H1 (cell line): ENCODE measurements at regions not wholly inside any gene's neighbourhood (a gene's known extent, or its start where the extent isn't known, plus 50 kb on each side); places are given as distances from the start of the nearest gene placed in this dataset.

Source experiments
- CTCF ChIA-PET: fragments of 300-600 bp; sonication (Branson Sonifier 250); formaldehyde crosslinking; loops from one replicate; lab custom pipeline; 2021; ENCODE audit not compliant: partially characterized antibody; lab: Charles Lee
- POLR2A ChIA-PET: fragments of 300-600 bp; sonication (Branson Sonifier 250); formaldehyde crosslinking; loops from one replicate; lab custom pipeline; 2021; ENCODE audit warnings: inconsistent platforms; ENCODE audit not compliant: partially characterized antibody; lab: Charles Lee
- DNase-seq, 2 experiments: peaks; one replicate each; pipeline versions ENCODE4 v3.0.0 to v3.0.0-alpha.2; 2010 to 2022; ENCODE audit warnings: low spot score in 2 of 2, low read depth in 1 of 2, mixed read lengths in 1 of 2
- FAIRE-seq: peaks from 2 replicates; lab custom pipeline; 2011; peaks lifted over from hg19 to GRCh38; lab: Jason Lieb, UNC
- H2AFZ ChIP-seq: 2 replicates; pipeline ENCODE4 v1.8.1; 2012; ENCODE audit warnings: low read length, inconsistent platforms
- H2AK5ac ChIP-seq: 2 replicates; pipeline ENCODE4 v1.6.1; 2013; ENCODE audit warnings: low read depth, low read length
- H2BK120ac ChIP-seq: replicated peaks from 2 replicates; pipeline ENCODE3; 2013; ENCODE audit warnings: low read depth, low read length, inconsistent platforms
- H2BK12ac ChIP-seq: 2 replicates; pipeline ENCODE4 v1.6.1; 2013; ENCODE audit warnings: low read depth, low read length
- H2BK15ac ChIP-seq: 2 replicates; pipeline ENCODE4 v1.6.1; 2013; ENCODE audit warnings: low read length
- H2BK20ac ChIP-seq: 2 replicates; pipeline ENCODE4 v1.6.1; 2013; ENCODE audit warnings: low read length
- H2BK5ac ChIP-seq: 2 replicates; pipeline ENCODE4 v1.6.1; 2013; ENCODE audit warnings: low read depth, low read length
- H3K14ac ChIP-seq: 2 replicates; pipeline ENCODE4 v1.6.1; 2013; ENCODE audit warnings: inconsistent platforms; ENCODE audit not compliant: insufficient read length
- H3K18ac ChIP-seq: 2 replicates; pipeline ENCODE4 v1.6.1; 2013; ENCODE audit warnings: low read length; ENCODE audit errors: extremely low read depth
- H3K23ac ChIP-seq: 2 replicates; pipeline ENCODE4 v1.6.1; 2013; ENCODE audit warnings: inconsistent platforms; ENCODE audit not compliant: insufficient read length
- H3K23me2 ChIP-seq: 2 replicates; pipeline ENCODE4 v1.6.1; 2013; ENCODE audit warnings: low read depth, low read length
- H3K27ac ChIP-seq: 2 replicates; pipeline ENCODE4 v1.6.1; 2011; ENCODE audit warnings: low read depth, low read length, inconsistent platforms
- H3K27me3 ChIP-seq, 4 experiments: replicated peaks in 1 of 4; 1 replicate in 1 of 4; 2 replicates in 3 of 4; pipeline versions ENCODE4 v1.6.1 to v1.8.1; 2011 to 2013; ENCODE audit warnings: low read length in 3 of 4, mild to moderate bottlenecking in 3 of 4, inconsistent platforms in 2 of 4, mixed read lengths in 2 of 4, moderate library complexity in 1 of 4; ENCODE audit not compliant: control insufficient read depth in 3 of 4, insufficient read depth in 3 of 4; ENCODE audit errors: extremely low read depth in 1 of 4
- H3K36me3 ChIP-seq, 4 experiments: 2 replicates each; pipeline versions ENCODE4 v1.6.1 to v1.8.1; 2011 to 2013; ENCODE audit warnings: mild to moderate bottlenecking in 4 of 4, low read length in 3 of 4, moderate library complexity in 2 of 4, control low read depth in 1 of 4, inconsistent platforms in 1 of 4; ENCODE audit not compliant: insufficient read depth in 4 of 4, control insufficient read depth in 2 of 4
- H3K4ac ChIP-seq: replicated peaks from 2 replicates; pipeline ENCODE3; 2013; ENCODE audit warnings: low read length, low read depth, mixed read lengths, inconsistent platforms; ENCODE audit not compliant: insufficient read length
- H3K4me1 ChIP-seq, 4 experiments: replicated peaks in 1 of 4; 1 replicate in 1 of 4; 2 replicates in 3 of 4; pipeline versions ENCODE4 v1.6.1 to v1.8.1; 2011 to 2013; ENCODE audit warnings: low read length in 3 of 4, inconsistent platforms in 2 of 4, mixed read lengths in 1 of 4; ENCODE audit not compliant: insufficient read depth in 4 of 4, control insufficient read depth in 3 of 4
- H3K4me2 ChIP-seq, 2 experiments: 2 replicates each; pipeline versions ENCODE4 v1.6.1 to v1.8.1; 2011 to 2013; ENCODE audit warnings: low read depth in 2 of 2, low read length in 2 of 2, control low read depth in 1 of 2, inconsistent platforms in 1 of 2, mild to moderate bottlenecking in 1 of 2; ENCODE audit not compliant: insufficient read depth in 1 of 2
- H3K4me3 ChIP-seq, 4 experiments: fragments of 200-600, 300-600 bp in 1 of 4; sonication (generic), shearing (Covaris generic), sonication (Bioruptor Twin) in 1 of 4; 2 replicates each; pipeline versions ENCODE4 v1.5.1 to v1.8.1; 2011 to 2016; ENCODE audit warnings: low read length in 4 of 4, low read depth in 3 of 4, control low read depth in 2 of 4, inconsistent platforms in 2 of 4, mild to moderate bottlenecking in 2 of 4, mixed read lengths in 1 of 4, moderate library complexity in 1 of 4; ENCODE audit not compliant: insufficient read depth in 2 of 4; ENCODE audit errors: extremely low read depth in 1 of 4
- H3K56ac ChIP-seq: replicated peaks from 2 replicates; pipeline ENCODE3; 2013; ENCODE audit warnings: low read depth, mild to moderate bottlenecking, mixed read lengths, low read length, inconsistent platforms; ENCODE audit not compliant: insufficient read length
- H3K79me1 ChIP-seq: 2 replicates; pipeline ENCODE4 v1.6.1; 2013; ENCODE audit warnings: low read depth, low read length, control low read depth
- H3K79me2 ChIP-seq, 2 experiments: 2 replicates each; pipeline versions ENCODE4 v1.6.1 to v1.8.1; 2012 to 2013; ENCODE audit warnings: low read length in 2 of 2, mild to moderate bottlenecking in 2 of 2, inconsistent platforms in 1 of 2; ENCODE audit not compliant: insufficient read depth in 2 of 2, control insufficient read depth in 1 of 2
- H3K9ac ChIP-seq, 4 experiments: replicated peaks in 1 of 4; 1 replicate in 1 of 4; 2 replicates in 3 of 4; pipeline versions ENCODE4 v1.6.1 to v1.8.1; 2011 to 2013; ENCODE audit warnings: low read depth in 3 of 4, low read length in 3 of 4, control low read depth in 2 of 4, mild to moderate bottlenecking in 2 of 4, moderate library complexity in 2 of 4, inconsistent platforms in 1 of 4; ENCODE audit errors: extremely low read depth in 1 of 4
- H3K9me3 ChIP-seq, 2 experiments: 2 replicates each; pipeline versions ENCODE4 v1.6.1 to v1.8.1; 2012 to 2013; ENCODE audit warnings: mild to moderate bottlenecking in 2 of 2, moderate library complexity in 2 of 2, control low read depth in 1 of 2, inconsistent platforms in 1 of 2, low read depth in 1 of 2, low read length in 1 of 2, mixed read lengths in 1 of 2; ENCODE audit not compliant: insufficient read depth in 2 of 2
- H4K20me1 ChIP-seq, 2 experiments: replicated peaks in 1 of 2; 2 replicates each; pipeline versions ENCODE3 to v1.8.1; 2011 to 2013; ENCODE audit warnings: inconsistent platforms in 2 of 2, low read length in 2 of 2, mild to moderate bottlenecking in 1 of 2; ENCODE audit not compliant: insufficient read depth in 2 of 2, control insufficient read depth in 1 of 2
- H4K5ac ChIP-seq: 2 replicates; pipeline ENCODE4 v1.6.1; 2013; ENCODE audit warnings: low read length, low read depth, mixed read lengths, inconsistent platforms; ENCODE audit not compliant: insufficient read length
- H4K8ac ChIP-seq: 2 replicates; pipeline ENCODE4 v1.8.0; 2013; ENCODE audit warnings: mild to moderate bottlenecking, moderate library complexity, low read length, inconsistent platforms; ENCODE audit not compliant: insufficient read depth; ENCODE audit errors: extremely low read depth
- H4K91ac ChIP-seq: replicated peaks from 2 replicates; pipeline ENCODE3; 2013; ENCODE audit warnings: low read length, mixed read lengths, inconsistent platforms; ENCODE audit not compliant: insufficient read length
- ASH2L ChIP-seq: fragments of 200-600, 300-600 bp; sonication (generic); IDR thresholded peaks from one replicate; pipeline ENCODE4 v1.7.1; 2017; ENCODE audit warnings: low read length
- BCL11A ChIP-seq, 2 experiments: IDR thresholded peaks; one replicate each; pipeline ENCODE4 v1.6.1; 2011; ENCODE audit warnings: low read depth in 2 of 2, low read length in 2 of 2, mild to moderate bottlenecking in 2 of 2
- CTCF ChIP-seq, 3 experiments: IDR thresholded peaks; 1 replicate in 2 of 3; 2 replicates in 1 of 3; pipeline versions ENCODE4 v1.5.1 to v1.6.1; 2011; ENCODE audit warnings: low read length in 3 of 3, mild to moderate bottlenecking in 3 of 3, inconsistent platforms in 2 of 3, low read depth in 1 of 3, moderate library complexity in 1 of 3; ENCODE audit not compliant: insufficient read depth in 1 of 3; ENCODE audit errors: control extremely low read depth in 1 of 3
- HDAC2 ChIP-seq, 2 experiments: fragments of 300-600 bp in 1 of 2; sonication (generic) in 1 of 2; IDR thresholded peaks; 2 replicates each; pipeline ENCODE4 v1.6.1; 2011 to 2012; ENCODE audit warnings: low read depth in 2 of 2, low read length in 2 of 2, mild to moderate bottlenecking in 2 of 2, moderate library complexity in 2 of 2, borderline replicate concordance in 1 of 2, inconsistent platforms in 1 of 2
- KDM4A ChIP-seq: IDR thresholded peaks from one replicate; pipeline ENCODE4 v1.7.1; 2012; ENCODE audit warnings: low read depth, mild to moderate bottlenecking, moderate library complexity, low read length, inconsistent platforms; ENCODE audit not compliant: severe bottlenecking
- NANOG ChIP-seq: IDR thresholded peaks from 2 replicates; pipeline ENCODE4 v1.6.1; 2011; ENCODE audit warnings: low read length, low read depth, mild to moderate bottlenecking, inconsistent platforms; ENCODE audit not compliant: insufficient read depth, poor library complexity, severe bottlenecking
- RAD21 ChIP-seq, 2 experiments: IDR thresholded peaks in 1 of 2; conservative IDR thresholded peaks in 1 of 2; 2 replicates each; pipeline ENCODE4 v1.6.1; 2011; ENCODE audit warnings: low read depth in 2 of 2, low read length in 2 of 2, improper control_type of control experiment in 1 of 2, inconsistent platforms in 1 of 2, mild to moderate bottlenecking in 1 of 2, moderate library complexity in 1 of 2
- RXRA ChIP-seq: IDR thresholded peaks from 2 replicates; pipeline ENCODE4 v1.6.1; 2011; ENCODE audit warnings: low read depth, mild to moderate bottlenecking, low read length, moderate library complexity; ENCODE audit not compliant: insufficient read depth
- TCF12 ChIP-seq: IDR thresholded peaks from 2 replicates; pipeline ENCODE4 v1.6.1; 2011; ENCODE audit warnings: low read depth, mild to moderate bottlenecking, low read length
- ZNF274 ChIP-seq: IDR thresholded peaks from 2 replicates; pipeline ENCODE4 v1.7.0; 2012; ENCODE audit warnings: low read length, borderline replicate concordance; ENCODE audit errors: extremely low read depth

DNA sequence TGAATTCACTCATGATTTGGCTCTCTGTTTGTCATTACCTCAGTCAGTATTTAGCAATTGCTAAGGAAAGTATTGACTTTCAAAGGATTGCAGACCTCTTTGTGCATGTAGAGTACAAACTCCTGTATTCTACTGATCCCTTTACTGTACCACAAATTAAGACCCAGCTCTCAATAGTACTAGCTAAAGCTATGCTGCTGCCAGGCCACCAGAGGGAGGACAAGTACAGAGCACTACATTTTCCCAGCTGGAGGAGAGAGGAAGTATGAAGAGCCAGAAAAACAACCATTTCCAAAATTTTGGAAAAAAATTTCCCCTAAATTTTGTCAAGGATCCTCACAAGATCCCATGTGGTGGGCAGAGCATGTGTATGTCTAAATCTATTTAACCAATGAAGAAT is 175.0 kb upstream of the MTMR8 start:
- H3K4me1 ChIP-seq: no peaks in the 10 kb centered on the region; a peak in 1 of 7 replicates
- no peak overlapping the region for H2BK5ac ChIP-seq
- CTCF ChIA-PET: interaction anchor here (0.6 to 1.9 kb wide), 9 partner anchors 10 to 731 kb away, joined by 3 to 7 read pairs (median 4); no protein-coding TSS in a partner anchor
- H4K91ac ChIP-seq: no peak overlapping the region
- FAIRE-seq (no peak), DNase-seq (peak in 1 of 2 experiments; percentile 43)
- no peak overlapping the region for H3K4ac ChIP-seq
- no peak overlapping the region for H3K4me3 ChIP-seq
- H3K14ac ChIP-seq: no peak overlapping the region
- H4K5ac ChIP-seq: no peak overlapping the region
- no peaks in the 10 kb centered on the region for H3K23me2 ChIP-seq
- H3K79me1 ChIP-seq: no peaks in the 10 kb centered on the region
- no peaks in the 10 kb centered on the region for H3K36me3 ChIP-seq
- no peak overlapping the region for H3K4me2 ChIP-seq
- no peaks in the 10 kb centered on the region for H3K27me3 ChIP-seq
- no peak for TF ChIP-seq HDAC2 (IDR thresholded peaks at IDR 0.05; ENCODE audit: borderline replicate concordance in 1 of 2, low read depth in 2 of 2, low read length in 2 of 2)
- no peak for TF ChIP-seq RXRA
- no peak for TF ChIP-seq NANOG
- TF ChIP-seq ASH2L: no peak
- TF ChIP-seq RAD21 (IDR thresholded peaks at IDR 0.05 in 1 of 2, conservative IDR thresholded peaks at IDR 0.05 in 1 of 2; ENCODE audit: low read depth in 2 of 2, low read length in 2 of 2): peak; percentile 73 to 82
- TF ChIP-seq ZNF274: no peak
- no peak for TF ChIP-seq TCF12
- TF ChIP-seq BCL11A (IDR thresholded peaks at IDR 0.05; ENCODE audit: low read depth in 2 of 2, low read length in 2 of 2): no peak
- no peak for TF ChIP-seq KDM4A
- peak in 2 of 3 experiments; percentile 64 to 69; a peak in 3 of 4 replicates for TF ChIP-seq CTCF (IDR thresholded peaks at IDR 0.05; ENCODE audit: control extremely low read depth in 1 of 3, insufficient read depth in 1 of 3, low read depth in 1 of 3, low read length in 3 of 3)
- no peak overlapping the region for H2BK15ac ChIP-seq
- no peak overlapping the region for H2BK120ac ChIP-seq
- H2AFZ ChIP-seq: no peak overlapping the region
- H3K56ac ChIP-seq: no peak overlapping the region
- no peak overlapping the region for H2BK12ac ChIP-seq
- H4K20me1 ChIP-seq: no peaks in the 10 kb centered on the region
- no peak overlapping the region for H3K27ac ChIP-seq
- POLR2A ChIA-PET: no interaction called here
- no peak overlapping the region for H3K23ac ChIP-seq
- no peaks in the 10 kb centered on the region for H3K9me3 ChIP-seq
- no peak overlapping the region for H2BK20ac ChIP-seq
- no peak overlapping the region for H2AK5ac ChIP-seq
- no peak overlapping the region for H3K9ac ChIP-seq
- H3K18ac ChIP-seq: no peak overlapping the region; the same call in 1 of the 2 replicates
- H4K8ac ChIP-seq: no peak overlapping the region
- no peaks in the 10 kb centered on the region for H3K79me2 ChIP-seq
